Parathyroid adenoma (tissue), 2 donors: ENCODE measurements at regions not wholly inside any gene's neighbourhood (a gene's known extent, or its start where the extent isn't known, plus 50 kb on each side); places are given as distances from the start of the nearest gene placed in this dataset.
A peak's percentile ranks its signal among the peaks of the same experiment; 100 is the strongest.

Experiments used
- H2AFZ ChIP-seq: fragments of 300-600 bp; sonication (generic); one replicate; pipeline ENCODE4 v1.7.0; 2017; ENCODE audit warnings: antibody characterized with exemption, mild to moderate bottlenecking
- H3K27ac ChIP-seq: fragments of 300-600 bp; sonication (generic); one replicate; pipeline ENCODE4 v1.7.0; 2017
- H3K27me3 ChIP-seq: fragments of 300-600 bp; sonication (generic); one replicate; pipeline ENCODE4 v1.7.0; 2017; ENCODE audit warnings: low read length; ENCODE audit not compliant: control insufficient read depth, insufficient read depth
- H3K36me3 ChIP-seq: fragments of 300-600 bp; sonication (generic); one replicate; pipeline ENCODE4 v1.7.0; 2017; ENCODE audit warnings: low read length; ENCODE audit not compliant: control insufficient read depth, insufficient read depth
- H3K4me1 ChIP-seq: fragments of 300-600 bp; sonication (generic); one replicate; pipeline ENCODE4 v1.7.0; 2017; ENCODE audit warnings: control low read depth
- H3K4me2 ChIP-seq: fragments of 300-600 bp; sonication (generic); one replicate; pipeline ENCODE4 v1.7.0; 2017; ENCODE audit warnings: low read length
- H3K4me3 ChIP-seq: fragments of 300-600 bp; sonication (generic); one replicate; pipeline ENCODE4 v1.7.0; 2017; ENCODE audit warnings: low read depth, low read length
- H3K79me2 ChIP-seq: fragments of 300-600 bp; sonication (generic); one replicate; pipeline ENCODE4 v1.7.0; 2017; ENCODE audit warnings: control low read depth
- H3K9ac ChIP-seq: fragments of 300-600 bp; sonication (generic); one replicate; pipeline ENCODE4 v1.7.0; 2017; ENCODE audit warnings: mild to moderate bottlenecking
- H3K9me3 ChIP-seq: fragments of 300-600 bp; sonication (generic); one replicate; pipeline ENCODE4 v1.7.0; 2017; ENCODE audit warnings: low read length; ENCODE audit not compliant: control insufficient read depth
- TF ChIP-seq, protein P1 (sequence below): fragments of 300-600 bp; sonication (generic); IDR thresholded peaks from one replicate; pipeline ENCODE4 v1.7.0; 2017; ENCODE audit warnings: antibody characterized with exemption, mild to moderate bottlenecking
- donor health status: primary hyperparathyroidism.

DNA sequence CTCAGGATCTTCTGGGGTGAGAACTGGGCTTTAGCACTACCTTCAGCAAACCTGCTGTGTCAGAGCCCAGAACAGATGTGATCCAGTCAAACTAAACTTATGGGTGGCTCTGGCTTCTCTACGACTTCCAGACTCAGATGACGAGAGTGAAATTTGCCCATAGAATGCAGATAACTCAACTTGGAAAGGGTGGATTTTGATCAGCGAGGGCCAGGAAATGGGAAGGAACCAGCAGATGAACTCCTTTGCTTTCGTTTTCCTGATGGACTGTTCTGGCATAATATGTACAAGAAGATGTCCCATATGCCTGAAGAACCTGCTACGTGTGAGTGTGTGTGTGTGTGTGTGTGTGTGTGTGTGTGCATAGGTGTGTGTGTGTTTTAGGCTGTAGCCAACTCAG lies 132.0 kb upstream of the MOCS2 start:
- no peak overlapping the region for H3K27ac ChIP-seq
- H3K9ac ChIP-seq: no peak overlapping the region
- H3K4me2 ChIP-seq: no peak overlapping the region
- no peak overlapping the region for H3K4me3 ChIP-seq
- TF ChIP-seq, protein P1, sequence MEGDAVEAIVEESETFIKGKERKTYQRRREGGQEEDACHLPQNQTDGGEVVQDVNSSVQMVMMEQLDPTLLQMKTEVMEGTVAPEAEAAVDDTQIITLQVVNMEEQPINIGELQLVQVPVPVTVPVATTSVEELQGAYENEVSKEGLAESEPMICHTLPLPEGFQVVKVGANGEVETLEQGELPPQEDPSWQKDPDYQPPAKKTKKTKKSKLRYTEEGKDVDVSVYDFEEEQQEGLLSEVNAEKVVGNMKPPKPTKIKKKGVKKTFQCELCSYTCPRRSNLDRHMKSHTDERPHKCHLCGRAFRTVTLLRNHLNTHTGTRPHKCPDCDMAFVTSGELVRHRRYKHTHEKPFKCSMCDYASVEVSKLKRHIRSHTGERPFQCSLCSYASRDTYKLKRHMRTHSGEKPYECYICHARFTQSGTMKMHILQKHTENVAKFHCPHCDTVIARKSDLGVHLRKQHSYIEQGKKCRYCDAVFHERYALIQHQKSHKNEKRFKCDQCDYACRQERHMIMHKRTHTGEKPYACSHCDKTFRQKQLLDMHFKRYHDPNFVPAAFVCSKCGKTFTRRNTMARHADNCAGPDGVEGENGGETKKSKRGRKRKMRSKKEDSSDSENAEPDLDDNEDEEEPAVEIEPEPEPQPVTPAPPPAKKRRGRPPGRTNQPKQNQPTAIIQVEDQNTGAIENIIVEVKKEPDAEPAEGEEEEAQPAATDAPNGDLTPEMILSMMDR: no peak
- H3K36me3 ChIP-seq: no peaks in the 10 kb centered on the region
- H3K79me2 ChIP-seq: no peaks in the 10 kb centered on the region
- no peak overlapping the region for H2AFZ ChIP-seq
- H3K4me1 ChIP-seq: no peaks in the 10 kb centered on the region
- no peaks in the 10 kb centered on the region for H3K27me3 ChIP-seq
- H3K9me3 ChIP-seq: no peaks in the 10 kb centered on the region

DNA sequence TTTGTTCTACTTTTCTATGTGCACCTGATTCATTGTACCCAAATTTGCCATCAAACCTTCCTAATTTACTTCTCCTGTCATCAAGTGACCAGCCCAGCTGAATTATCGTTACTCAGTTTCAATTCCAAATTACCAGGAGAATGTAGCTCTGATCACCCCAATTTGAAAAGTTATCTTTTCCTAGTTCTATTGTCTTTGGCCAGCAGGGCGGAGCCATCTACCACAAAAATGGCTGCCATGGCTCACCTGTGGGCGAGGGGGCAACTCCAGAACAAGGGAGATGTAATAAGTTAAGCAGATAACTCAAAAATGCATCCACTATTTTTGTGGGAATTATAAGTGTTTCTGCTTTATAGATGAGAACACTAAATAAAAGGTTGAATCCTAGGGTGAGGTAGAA lies 133.8 kb upstream of the MOCS2 start:
- TF ChIP-seq, protein P1: no peak

DNA sequence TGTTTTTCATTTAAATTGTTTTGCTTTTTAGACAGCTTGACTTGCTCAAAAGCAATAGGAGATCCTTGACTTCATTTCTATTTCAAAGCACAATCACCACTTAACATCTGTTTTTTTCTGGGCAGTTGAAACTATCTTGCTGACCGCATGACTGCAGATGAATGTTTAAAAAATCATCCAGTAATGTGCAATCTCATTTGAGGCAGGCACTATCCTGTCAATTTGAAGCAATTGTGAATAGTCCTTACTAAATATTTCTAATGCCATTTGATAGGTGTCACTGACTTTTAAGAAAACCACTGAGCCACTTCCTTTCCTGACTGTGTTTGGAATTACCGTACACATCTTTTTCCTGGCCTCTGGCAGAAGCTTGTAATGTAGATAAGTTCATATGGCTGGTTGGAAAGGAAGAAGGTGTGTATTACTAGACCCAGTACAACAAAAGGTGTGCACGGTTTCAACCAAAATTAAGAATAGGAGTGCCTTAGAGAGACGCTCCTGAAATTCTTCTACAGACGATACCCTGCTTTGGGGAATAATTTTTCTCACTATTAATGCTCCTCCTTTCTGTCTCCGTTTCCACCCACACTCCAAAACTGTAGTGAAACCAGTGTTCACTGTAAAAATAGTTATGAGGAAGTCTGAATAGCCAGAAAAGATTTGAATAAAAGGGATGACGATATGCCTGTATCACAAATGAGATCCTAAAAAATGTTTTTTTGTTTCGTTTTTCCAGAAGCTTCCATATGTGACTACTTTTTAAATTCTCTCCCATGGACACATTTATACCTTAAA lies 136.7 kb upstream of the MOCS2 start:
- no peak overlapping the region for H3K4me3 ChIP-seq
- no peaks in the 10 kb centered on the region for H3K4me1 ChIP-seq
- H3K36me3 ChIP-seq: no peaks in the 10 kb centered on the region
- no peaks in the 10 kb centered on the region for H3K27me3 ChIP-seq
- no peak overlapping the region for H3K27ac ChIP-seq
- no peaks in the 10 kb centered on the region for H3K79me2 ChIP-seq
- H3K9me3 ChIP-seq: no peaks in the 10 kb centered on the region
- TF ChIP-seq, protein P1: no peak
- no peak overlapping the region for H3K9ac ChIP-seq
- H2AFZ ChIP-seq: peak overlapping the region; percentile 6
- H3K4me2 ChIP-seq: no peak overlapping the region

More for the DNA sequence above, 133.8 kb upstream of the MOCS2 start:
- no peaks in the 10 kb centered on the region for H3K9me3 ChIP-seq
- no peak overlapping the region for H2AFZ ChIP-seq
- no peak overlapping the region for H3K27ac ChIP-seq
- H3K4me1 ChIP-seq: no peaks in the 10 kb centered on the region
- no peaks in the 10 kb centered on the region for H3K27me3 ChIP-seq
- H3K9ac ChIP-seq: no peak overlapping the region
- no peak overlapping the region for H3K4me3 ChIP-seq
- no peaks in the 10 kb centered on the region for H3K79me2 ChIP-seq
- H3K36me3 ChIP-seq: no peaks in the 10 kb centered on the region
- no peak overlapping the region for H3K4me2 ChIP-seq

DNA sequence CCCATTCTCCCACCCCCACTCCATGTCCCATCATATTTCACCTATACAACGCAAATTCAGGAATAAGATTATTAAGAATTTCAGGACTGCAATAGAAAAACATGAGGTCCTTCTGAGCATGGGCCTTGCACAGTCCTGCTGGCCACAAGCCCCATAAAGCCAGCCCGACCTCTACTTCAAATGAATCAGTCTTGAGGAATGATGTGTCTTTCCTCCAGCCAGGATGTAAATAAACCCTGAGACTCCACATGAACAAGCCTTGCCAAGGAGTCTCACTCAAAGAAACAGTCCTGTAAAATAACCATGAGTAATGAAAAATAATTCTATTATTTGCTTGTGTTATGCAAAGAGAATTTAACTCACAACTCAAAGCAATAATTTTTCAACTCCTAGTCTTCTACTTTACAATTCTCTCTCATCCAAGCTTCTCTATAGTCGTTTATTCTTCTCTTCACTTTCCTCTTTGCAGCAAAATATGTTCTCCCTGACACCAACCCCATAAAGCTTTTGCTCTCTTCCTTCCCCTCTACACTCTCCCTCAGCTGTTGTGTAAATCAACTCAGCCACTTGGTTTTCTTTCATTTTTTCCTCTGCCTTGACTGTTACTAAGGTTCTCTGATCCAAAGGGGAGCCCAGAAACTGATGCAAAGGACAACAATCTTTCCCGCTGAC lies 140.1 kb upstream of the MOCS2 start:
- no peak overlapping the region for H3K4me3 ChIP-seq
- H3K9me3 ChIP-seq: no peaks in the 10 kb centered on the region
- H3K27me3 ChIP-seq: no peaks in the 10 kb centered on the region
- H3K79me2 ChIP-seq: no peaks in the 10 kb centered on the region
- H3K27ac ChIP-seq: no peak overlapping the region
- H2AFZ ChIP-seq: no peak overlapping the region
- H3K9ac ChIP-seq: no peak overlapping the region
- TF ChIP-seq, protein P1: no peak
- no peak overlapping the region for H3K4me2 ChIP-seq
- H3K4me1 ChIP-seq: no peaks in the 10 kb centered on the region
- no peaks in the 10 kb centered on the region for H3K36me3 ChIP-seq
